OCI-LY1 (cell line): ENCODE measurements at regions not wholly inside any gene's neighbourhood (a gene's known extent, or its start where the extent isn't known, plus 50 kb on each side); places are given as distances from the start of the nearest gene placed in this dataset.

Experiments used
- H2AFZ ChIP-seq: fragments of 200-600 bp; sonication (generic), shearing (Covaris generic); 2 replicates; pipeline ENCODE4 v1.6.0; 2014; ENCODE audit warnings: antibody characterized with exemption, mild to moderate bottlenecking, low read length
- H3F3A ChIP-seq: fragments of 200-600 bp; sonication (generic), shearing (Covaris generic); 2 replicates; pipeline ENCODE4 v1.6.0; 2014; ENCODE audit warnings: mild to moderate bottlenecking, antibody characterized with exemption, low read length, moderate library complexity; ENCODE audit not compliant: insufficient read depth
- H3K27ac ChIP-seq: fragments of 200-600 bp; sonication (generic); 2 replicates; pipeline ENCODE4 v1.5.1; 2014; ENCODE audit warnings: low read length, mixed run types, mild to moderate bottlenecking, low read depth; ENCODE audit not compliant: poor library complexity, severe bottlenecking
- H3K27me3 ChIP-seq: fragments of 200-600 bp; sonication (generic); 2 replicates; pipeline ENCODE4 v1.6.0; 2014; ENCODE audit warnings: antibody characterized with exemption, mild to moderate bottlenecking, low read length, moderate library complexity; ENCODE audit not compliant: insufficient read depth
- H3K36me3 ChIP-seq: fragments of 200-600 bp; sonication (generic); 2 replicates; pipeline ENCODE4 v1.6.1; 2014; ENCODE audit warnings: mild to moderate bottlenecking, antibody characterized with exemption, low read length, moderate library complexity, mixed read lengths; ENCODE audit not compliant: insufficient read depth
- H3K4me1 ChIP-seq: fragments of 200-600 bp; sonication (generic); 2 replicates; pipeline ENCODE4 v1.5.1; 2014; ENCODE audit warnings: mild to moderate bottlenecking, low read length, moderate library complexity; ENCODE audit not compliant: insufficient read depth, severe bottlenecking
- H3K4me2 ChIP-seq: fragments of 200-600 bp; sonication (generic), shearing (Covaris generic); 2 replicates; pipeline ENCODE4 v1.6.1; 2014; ENCODE audit warnings: low read length
- H3K4me3 ChIP-seq: fragments of 200-600 bp; sonication (generic); 2 replicates; pipeline ENCODE4 v1.5.1; 2014; ENCODE audit warnings: low read length, low read depth, mild to moderate bottlenecking, mixed read lengths; ENCODE audit not compliant: poor library complexity, severe bottlenecking
- H3K79me2 ChIP-seq: fragments of 200-600 bp; shearing (Covaris generic); 2 replicates; pipeline ENCODE4 v1.6.1; 2016; ENCODE audit warnings: mixed run types, low read length, mixed read lengths; ENCODE audit not compliant: insufficient read depth
- H3K9ac ChIP-seq: fragments of 200-600 bp; sonication (generic), shearing (Covaris generic); 2 replicates; pipeline ENCODE4 v1.6.1; 2014; ENCODE audit warnings: mild to moderate bottlenecking, low read length, mixed read lengths
- H3K9me2 ChIP-seq: fragments of 200-600 bp; sonication (generic), shearing (Covaris generic); 2 replicates; pipeline ENCODE4 v1.6.1; 2014; ENCODE audit warnings: low read depth, mild to moderate bottlenecking, low read length, mixed read lengths
- H3K9me3 ChIP-seq: fragments of 200-600 bp; shearing (Covaris generic); 2 replicates; pipeline ENCODE4 v1.6.1; 2014; ENCODE audit warnings: low read length, mixed read lengths
- H4K20me1 ChIP-seq: fragments of 200-600 bp; sonication (generic), shearing (Covaris generic); 2 replicates; pipeline ENCODE4 v1.6.0; 2016; ENCODE audit warnings: mild to moderate bottlenecking, low read length; ENCODE audit not compliant: insufficient read depth
- CTCF ChIP-seq: fragments of 200-600 bp; sonication (generic), shearing (Covaris generic); IDR thresholded peaks from 2 replicates; pipeline ENCODE4 v1.5.1; 2017; ENCODE audit warnings: mild to moderate bottlenecking, antibody characterized with exemption, low read length, moderate library complexity, mixed read lengths
- EZH2 ChIP-seq: fragments of 200-600 bp; sonication (generic), shearing (Covaris generic); IDR thresholded peaks from 2 replicates; pipeline ENCODE4 v1.8.0; 2017; ENCODE audit warnings: borderline replicate concordance, mixed run types, mild to moderate bottlenecking, antibody characterized with exemption, low read length, moderate library complexity, mixed read lengths

GRCh38 chr9:21683484-21684175 lies 118.8 kb upstream of the MTAP start:
- no peaks in the 10 kb centered on the region for H3F3A ChIP-seq
- no peak overlapping the region for H3K4me2 ChIP-seq
- no peaks in the 10 kb centered on the region for H3K79me2 ChIP-seq
- no peaks in the 10 kb centered on the region for H4K20me1 ChIP-seq
- no peaks in the 10 kb centered on the region for H3K9me2 ChIP-seq
- H3K27me3 ChIP-seq, result no peaks in the 10 kb centered on the region
- no peaks in the 10 kb centered on the region for H3K9me3 ChIP-seq
- no peak overlapping the region for H2AFZ ChIP-seq
- no peak overlapping the region for H3K27ac ChIP-seq
- H3K4me1 ChIP-seq, result no peaks in the 10 kb centered on the region
- no peak overlapping the region for H3K4me3 ChIP-seq
- TF ChIP-seq CTCF (no peak), EZH2 (no peak)
- no peak overlapping the region for H3K9ac ChIP-seq
- H3K36me3 ChIP-seq, result no peaks in the 10 kb centered on the region

GRCh38 chr9:21684231-21684630 lies 118.2 kb upstream of the MTAP start:
- no peaks in the 10 kb centered on the region for H3K9me3 ChIP-seq
- H3K4me1 ChIP-seq, result no peaks in the 10 kb centered on the region
- no peak overlapping the region for H3K4me3 ChIP-seq
- H3F3A ChIP-seq, result no peaks in the 10 kb centered on the region
- no peaks in the 10 kb centered on the region for H4K20me1 ChIP-seq
- H3K27me3 ChIP-seq, result no peaks in the 10 kb centered on the region
- H3K4me2 ChIP-seq, result no peak overlapping the region
- H3K9ac ChIP-seq, result no peak overlapping the region
- H2AFZ ChIP-seq, result no peak overlapping the region
- H3K36me3 ChIP-seq, result no peaks in the 10 kb centered on the region
- TF ChIP-seq CTCF, result no peak
- no peak for TF ChIP-seq EZH2
- H3K9me2 ChIP-seq, result no peaks in the 10 kb centered on the region
- H3K79me2 ChIP-seq, result no peaks in the 10 kb centered on the region
- H3K27ac ChIP-seq, result no peak overlapping the region

GRCh38 chr9:21684831-21685362 lies 117.5 kb upstream of the MTAP start:
- H3K27ac ChIP-seq, result no peak overlapping the region

More at GRCh38 chr9:21684831-21685362, 117.5 kb upstream of the MTAP start:
- H3K36me3 ChIP-seq, result no peaks in the 10 kb centered on the region
- H3K9me3 ChIP-seq, result no peaks in the 10 kb centered on the region
- H3F3A ChIP-seq, result no peaks in the 10 kb centered on the region
- H3K4me1 ChIP-seq, result no peaks in the 10 kb centered on the region
- H3K9ac ChIP-seq, result no peak overlapping the region
- TF ChIP-seq EZH2 (no peak), CTCF (no peak)
- H3K4me3 ChIP-seq, result no peak overlapping the region
- no peaks in the 10 kb centered on the region for H3K9me2 ChIP-seq
- no peaks in the 10 kb centered on the region for H4K20me1 ChIP-seq
- no peaks in the 10 kb centered on the region for H3K27me3 ChIP-seq
- no peak overlapping the region for H2AFZ ChIP-seq
- no peaks in the 10 kb centered on the region for H3K79me2 ChIP-seq
- H3K4me2 ChIP-seq, result no peak overlapping the region
